NCI-H1105 (cell line): ENCODE measurements at regions not wholly inside any gene's neighbourhood (a gene's known extent, or its start where the extent isn't known, plus 50 kb on each side); places are given as distances from the start of the nearest gene placed in this dataset.
"Not testable (repeated sequence)": the region's sequence is repeated elsewhere in the genome, so short reads cannot be mapped to it uniquely, and the experiment has no call there.

Experiments used
- DNase-seq: peaks from one replicate; lab custom pipeline; 2025; lab: John Stamatoyannopoulos, UW

DNA sequence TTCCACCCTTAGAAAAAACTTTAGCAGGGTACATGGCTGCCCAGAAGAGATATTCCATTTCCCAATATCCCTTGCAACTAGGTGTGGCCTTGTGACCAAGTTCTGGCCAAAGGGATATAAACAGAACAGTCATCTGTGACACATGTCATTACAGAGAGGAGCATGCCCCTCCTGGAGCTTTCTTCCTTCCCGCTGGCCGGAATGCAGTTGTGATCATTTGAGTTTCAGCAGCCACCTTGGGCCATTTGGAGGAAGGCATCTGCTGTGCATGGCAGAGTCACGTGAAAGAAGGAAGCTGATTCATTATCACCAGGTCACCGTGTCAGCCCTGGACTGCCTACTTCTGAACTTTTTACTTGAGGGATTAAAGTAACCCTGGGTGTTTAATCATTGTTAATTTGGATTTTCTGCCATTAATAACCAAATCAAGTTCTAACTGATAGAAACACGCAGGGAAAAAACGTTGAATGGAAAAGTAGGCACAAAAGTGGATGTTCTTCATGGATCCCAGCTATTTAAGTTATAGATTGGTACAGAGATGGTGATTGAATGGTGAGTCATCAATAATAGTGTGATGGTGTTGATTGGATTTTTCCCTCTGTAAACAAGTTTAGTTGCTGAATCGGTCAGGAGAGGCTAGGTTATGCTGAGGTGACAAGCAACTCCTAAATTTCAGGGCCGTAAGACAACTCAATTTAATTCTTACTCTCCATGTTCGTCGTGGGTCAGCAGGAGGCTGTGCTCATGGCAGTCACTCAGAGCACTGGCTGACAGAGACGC lies 80.7 kb upstream of the CCDC167 start:
- no peak for DNase-seq

DNA sequence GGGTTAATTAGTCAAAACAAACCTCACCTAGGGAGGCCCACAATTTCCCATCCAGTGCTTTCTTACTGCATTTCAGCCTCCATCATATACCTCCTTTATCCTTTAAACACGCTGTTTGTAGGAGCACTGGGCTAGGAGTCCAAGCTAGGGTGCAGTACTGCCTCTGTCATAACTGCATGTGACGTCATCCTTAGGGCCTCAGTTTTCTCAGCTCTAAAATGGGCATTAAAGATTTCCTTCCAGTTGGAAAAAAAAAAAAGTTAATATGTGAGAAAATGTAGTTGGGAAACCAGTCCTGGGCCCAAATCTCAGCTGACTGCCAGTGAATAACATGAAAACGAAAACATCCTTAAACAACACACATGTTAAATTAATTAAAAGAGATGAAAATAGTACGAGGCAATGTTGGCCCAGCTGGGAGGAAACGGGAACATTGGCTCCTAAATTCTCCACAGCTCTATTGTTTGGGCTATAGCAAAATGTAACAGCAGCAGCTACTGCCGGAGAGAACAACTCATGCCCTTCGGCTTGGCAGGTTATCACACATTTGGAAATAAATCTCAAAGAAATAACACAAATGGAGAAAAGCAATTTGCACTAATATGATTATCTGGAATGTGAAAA lies 79.9 kb upstream of the CCDC167 start:
- no peak for DNase-seq

DNA sequence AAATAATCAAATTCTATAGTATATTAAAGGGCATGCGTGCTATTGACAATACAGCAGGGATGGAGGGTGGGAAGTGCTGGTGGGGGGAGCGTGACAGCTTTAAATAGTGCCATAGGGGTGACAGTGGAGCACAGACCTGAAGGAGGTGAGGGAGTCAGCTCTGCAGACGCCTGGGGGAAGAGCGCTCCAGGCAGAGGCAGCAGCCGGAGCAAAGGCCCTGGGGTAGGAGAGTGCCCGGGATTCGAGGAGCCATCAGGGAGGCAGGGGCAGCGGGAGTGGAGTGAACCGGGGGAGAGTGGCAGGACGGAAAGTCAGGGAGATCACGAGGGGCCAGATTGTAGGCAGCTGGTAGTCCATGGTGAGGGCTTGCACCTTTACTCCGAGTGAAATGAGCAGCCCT lies 78.4 kb upstream of the CCDC167 start:
- no peak for DNase-seq

DNA sequence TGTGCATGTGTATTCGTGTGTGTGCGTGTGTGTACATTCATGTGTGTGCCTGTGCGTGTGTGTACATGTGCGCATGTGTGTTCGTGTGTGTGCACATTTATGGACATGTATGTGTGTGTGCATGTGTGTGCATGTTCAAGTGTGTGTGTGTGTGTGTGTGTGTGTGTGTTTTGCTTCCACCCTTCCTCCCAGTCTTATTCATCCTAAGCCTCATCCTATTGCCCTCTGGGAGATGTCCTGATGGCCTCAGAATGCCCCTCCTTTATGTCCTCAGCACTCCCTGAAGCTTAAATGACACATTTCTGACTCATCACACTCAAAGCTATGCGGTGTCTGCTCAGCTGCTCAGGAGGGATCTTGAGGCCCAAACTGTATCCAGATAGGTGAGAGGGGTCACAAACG lies 76.6 kb upstream of the CCDC167 start:
- no peak for DNase-seq

DNA sequence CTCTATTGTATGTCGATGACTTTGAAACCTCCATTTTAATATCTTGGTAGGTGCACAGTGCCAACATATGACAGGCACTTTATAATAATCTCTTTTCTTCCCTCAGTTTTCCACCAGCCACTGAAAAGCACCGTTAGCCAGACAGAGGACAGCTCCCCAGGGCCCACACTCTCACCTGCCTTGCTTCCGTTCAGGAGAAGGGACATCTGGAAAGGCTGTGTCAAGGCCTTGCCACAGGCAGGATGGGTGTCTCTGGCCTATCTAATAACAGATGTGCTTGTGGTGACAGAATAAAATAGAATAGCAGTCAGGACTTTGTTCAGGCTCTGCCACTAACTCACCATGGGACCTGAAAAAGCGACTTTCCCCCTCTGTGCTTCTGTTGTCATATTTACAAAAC lies 75.5 kb upstream of the CCDC167 start:
- DNase-seq, result no peak

DNA sequence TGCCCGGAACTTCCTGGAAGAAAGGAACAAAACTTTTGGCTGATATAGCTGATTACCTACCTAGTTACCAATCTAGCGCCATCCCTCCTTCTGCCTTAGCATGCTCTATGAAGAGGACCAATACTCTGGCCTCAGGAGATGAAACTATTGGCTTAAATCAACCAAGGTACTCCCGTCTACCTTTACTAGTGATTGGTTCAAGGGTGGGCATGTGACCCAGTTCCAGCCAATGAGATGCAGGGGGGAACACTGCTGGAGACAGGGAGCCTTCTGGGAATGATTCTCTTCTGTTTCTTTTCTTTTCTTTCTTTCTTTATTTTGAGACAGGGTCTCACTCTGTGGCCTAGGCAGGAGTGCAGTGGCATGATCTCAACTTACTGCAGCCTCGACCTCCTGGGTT lies 72.6 kb upstream of the CCDC167 start:
- no peak for DNase-seq

DNA sequence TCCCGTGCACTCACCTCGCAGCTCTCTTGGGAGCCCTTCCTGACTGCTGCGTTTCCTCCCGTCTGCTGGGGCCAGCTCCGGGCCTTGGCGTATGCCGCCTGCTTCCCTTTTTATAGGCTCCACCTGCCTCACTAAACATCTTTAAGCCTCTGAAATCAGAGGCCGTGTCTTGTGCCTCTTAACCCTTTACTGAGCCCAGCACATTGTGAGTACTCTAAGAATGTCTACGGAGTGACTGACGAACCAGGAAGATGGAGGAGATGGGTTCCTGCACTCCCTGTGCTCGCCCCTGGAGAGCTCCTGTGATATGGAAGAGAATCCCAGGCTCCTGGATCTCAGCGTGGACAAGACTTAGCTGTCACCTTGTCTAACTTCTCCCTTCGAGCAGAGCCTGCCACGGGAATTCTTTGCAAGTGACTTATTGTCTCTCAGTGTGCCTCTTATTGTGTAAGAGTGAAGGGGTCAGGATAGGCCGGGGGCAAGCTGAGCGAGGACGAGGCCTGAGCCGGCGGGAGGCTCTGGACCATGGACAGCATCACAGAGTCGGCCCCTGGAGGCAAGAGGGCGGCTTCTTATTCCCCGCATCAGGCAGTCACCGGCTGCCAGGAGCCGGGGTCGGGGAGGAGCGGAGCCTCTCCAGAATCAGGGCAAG lies 70.9 kb upstream of the CCDC167 start:
- no peak for DNase-seq

DNA sequence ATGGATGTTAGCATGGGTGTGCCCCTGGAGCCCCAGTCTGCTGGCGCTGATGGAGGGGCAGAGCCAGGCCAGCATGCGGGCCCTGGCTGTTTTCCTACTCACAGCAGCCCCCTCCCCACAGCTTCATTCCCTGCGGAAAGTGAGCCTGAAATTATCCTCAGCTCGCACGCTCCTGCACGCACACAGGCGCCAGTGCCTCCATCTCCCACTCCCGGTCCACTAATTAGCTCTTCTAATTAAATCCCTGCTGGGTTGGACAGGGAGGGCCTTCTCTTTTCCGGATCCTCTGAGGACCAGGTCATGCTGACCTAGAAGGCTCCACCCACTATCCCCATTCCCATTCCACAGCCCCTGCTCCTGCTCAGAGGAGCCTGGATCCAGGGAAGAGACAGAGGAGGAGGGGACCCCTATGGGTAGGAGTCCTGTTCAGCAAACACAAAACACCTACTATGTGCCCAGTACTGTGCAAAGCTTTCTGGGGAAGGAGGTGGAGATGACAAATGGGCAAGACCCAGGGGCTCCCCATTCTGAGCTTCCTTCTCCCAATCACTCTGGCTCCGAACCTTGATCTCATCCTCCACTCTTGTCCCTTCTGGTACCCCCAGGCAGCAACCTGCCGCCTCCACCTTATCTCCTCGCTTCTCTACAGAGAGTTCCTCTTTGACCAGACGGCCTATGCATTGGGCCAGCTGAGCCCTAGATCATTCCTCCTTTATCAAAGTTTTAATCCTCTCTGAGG lies 70.2 kb upstream of the CCDC167 start:
- no peak for DNase-seq

DNA sequence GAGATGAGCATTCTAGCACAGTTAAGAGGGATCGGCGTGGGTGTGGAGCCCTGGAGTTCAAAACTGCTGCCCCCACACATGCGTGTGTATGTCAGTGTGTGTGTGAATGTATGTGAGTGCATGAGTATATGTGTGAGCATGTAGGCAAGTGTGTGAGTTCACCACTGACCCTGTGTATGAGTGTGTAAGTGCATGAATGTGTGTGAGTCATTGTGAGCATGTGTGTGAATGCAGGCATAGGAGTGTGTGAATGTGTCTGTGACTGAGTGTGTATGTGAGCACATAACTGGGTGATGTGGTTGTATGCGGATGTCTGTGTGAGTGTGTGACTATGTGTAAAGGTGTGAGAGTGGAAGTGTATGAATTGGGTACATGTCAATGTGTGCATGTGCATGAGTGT lies 69.6 kb upstream of the CCDC167 start:
- no peak for DNase-seq

DNA sequence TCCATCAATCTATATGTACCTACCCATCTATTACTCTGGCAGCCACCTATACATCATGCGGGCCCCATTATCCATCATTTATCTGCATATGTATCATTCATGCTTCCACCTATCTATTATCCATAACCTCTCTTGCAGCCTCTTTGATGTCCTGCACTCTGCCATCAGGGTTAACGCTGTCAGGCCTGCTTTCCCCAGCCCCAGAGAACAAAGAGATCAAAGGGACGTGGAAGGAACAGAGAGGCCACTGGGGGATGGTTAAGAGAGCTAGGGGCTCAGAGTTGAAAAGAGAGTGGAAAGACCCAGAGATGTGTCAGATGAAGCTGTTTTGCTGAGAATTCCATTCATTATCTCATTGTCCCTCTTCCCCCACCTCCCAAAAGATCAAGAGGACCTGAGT lies 67.3 kb upstream of the CCDC167 start:
- no peak for DNase-seq

DNA sequence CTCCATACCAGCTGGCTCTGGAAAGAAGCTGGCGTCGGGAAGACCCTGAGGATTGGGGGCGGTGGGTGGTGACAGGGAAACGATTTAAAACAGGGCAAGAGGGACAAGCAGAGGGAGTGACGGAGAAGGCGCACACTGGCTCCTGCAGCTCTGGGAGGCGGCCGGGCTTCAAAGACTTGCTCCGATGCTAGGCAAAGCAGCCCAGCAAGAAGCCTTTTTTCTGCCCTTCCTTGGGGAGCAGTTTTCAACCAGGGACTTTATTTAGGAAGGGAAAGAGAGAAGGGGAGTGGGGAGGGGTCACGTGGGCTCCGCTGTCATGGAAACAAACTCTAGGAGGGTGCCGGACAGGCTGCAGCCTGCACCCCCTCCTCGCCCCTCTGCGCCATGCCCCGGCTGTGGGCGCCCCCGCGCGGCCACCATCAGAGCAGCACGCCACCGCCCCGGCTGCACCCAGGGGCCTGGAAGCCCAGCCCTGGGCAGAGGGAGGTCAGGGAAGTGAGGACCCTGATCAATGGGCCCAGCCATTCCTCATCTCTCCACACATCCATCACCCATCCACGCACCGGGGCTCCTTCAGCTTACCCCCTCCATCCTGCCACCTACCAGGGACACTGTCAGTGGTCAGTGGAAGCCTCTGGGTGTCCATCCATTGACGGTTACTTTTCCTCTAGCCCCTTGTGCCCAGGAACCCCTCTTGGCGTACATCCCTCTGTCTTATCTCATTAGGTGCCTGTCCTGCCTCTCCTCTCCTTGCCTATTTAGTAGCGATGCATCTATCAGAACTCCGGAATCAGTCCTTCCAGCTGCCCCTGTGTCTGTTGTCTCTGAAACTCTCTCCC lies 66.6 kb upstream of the CCDC167 start:
- peak; percentile 80 for DNase-seq

DNA sequence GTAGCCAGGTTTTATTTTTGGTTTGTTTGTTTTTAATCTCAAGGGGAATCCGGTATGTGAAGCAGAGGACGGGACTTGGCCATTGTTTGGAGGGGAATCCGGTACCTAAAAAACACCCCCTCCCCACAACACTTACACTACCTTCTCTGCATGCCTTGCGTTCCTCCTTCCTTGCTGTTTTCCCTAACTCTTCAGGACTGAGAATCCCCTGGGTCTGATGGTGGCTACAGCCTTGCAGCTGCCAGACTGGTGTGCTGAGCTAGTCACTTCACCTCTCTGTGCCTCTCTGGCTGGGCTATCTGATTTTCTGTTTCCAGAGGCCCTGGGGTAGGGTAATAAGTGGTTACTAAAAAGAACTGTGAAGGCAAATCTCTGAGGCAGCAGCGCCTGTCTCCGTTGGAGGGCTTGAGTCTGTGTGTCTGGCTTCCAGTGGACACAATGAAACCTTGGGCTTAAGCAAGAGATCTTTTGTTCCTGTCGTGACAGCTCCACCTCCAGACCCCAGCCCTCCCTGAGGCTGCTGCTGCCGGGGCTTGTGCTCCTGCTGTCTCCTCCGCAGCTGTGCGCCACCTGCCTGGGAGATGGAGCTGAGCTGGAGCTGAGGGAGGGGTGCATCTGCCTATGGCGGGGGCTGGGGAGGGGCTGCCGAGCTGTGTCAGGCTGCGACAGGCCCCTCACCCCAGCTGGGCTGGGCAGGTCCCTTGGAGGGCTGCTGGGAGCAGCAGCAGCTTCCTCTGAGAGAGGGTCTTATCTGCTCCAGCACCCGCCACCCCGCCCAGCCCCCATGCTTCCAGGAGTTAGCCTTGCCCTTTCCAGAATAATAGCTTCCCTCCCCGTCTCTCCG lies 65.8 kb upstream of the CCDC167 start:
- DNase-seq, result peak; percentile 84

DNA sequence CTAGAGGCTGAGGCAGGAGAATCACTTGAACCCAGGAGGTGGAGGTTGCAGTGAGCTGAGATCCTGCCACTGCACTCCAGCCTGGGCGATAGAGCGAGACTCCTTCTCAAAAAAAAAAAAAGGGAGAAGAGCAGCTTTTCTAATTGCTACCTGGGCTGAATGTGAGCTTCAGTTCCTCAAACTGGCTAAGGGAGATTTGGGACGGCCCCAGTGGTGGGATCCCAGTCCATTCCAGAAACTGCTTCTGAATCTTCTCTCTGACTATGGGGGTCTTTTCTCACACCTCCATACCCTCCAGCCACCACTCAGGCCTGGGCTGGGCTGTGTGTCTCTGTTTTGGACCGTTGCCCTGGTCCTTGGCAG lies 63.2 kb upstream of the CCDC167 start:
- not testable (repeated sequence) for DNase-seq

DNA sequence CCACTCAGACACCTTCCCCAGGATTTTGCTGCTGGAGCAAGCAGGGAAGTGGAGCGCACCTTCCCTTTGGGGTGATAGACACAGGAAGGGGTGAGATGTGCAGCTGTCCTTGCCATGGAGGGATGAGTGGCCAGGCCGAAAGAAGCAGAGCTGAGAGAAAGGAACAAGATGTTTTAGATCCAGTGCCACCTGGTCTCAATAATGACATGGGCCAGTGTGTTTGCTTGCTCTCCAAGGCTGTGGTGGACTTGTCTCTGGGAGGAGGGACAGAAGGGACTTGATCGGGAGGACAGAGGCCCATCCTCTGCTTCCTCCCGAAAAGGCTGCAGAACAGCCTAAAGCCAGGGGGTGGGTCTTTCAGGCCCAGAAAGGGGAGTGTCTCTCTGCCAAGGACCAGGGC lies 61.7 kb upstream of the CCDC167 start:
- no peak for DNase-seq

DNA sequence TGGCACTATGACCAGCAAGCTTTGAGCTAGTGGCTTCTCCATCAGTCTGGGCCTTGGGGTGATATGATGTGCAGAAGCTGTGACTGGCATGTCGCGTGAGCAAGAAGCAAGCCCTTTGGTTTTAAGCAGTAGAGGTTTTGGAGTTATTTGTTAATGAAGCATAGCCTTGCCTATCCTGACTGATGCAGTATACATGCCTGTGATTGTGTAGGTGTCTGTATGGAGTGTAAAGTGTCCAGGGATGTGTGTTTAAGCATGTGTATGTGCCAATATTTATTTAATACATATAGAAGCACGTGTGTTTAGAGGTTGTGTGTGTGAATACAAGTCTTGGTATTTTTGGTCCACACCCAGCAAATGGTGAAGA lies 61.0 kb upstream of the CCDC167 start:
- DNase-seq, result no peak

DNA sequence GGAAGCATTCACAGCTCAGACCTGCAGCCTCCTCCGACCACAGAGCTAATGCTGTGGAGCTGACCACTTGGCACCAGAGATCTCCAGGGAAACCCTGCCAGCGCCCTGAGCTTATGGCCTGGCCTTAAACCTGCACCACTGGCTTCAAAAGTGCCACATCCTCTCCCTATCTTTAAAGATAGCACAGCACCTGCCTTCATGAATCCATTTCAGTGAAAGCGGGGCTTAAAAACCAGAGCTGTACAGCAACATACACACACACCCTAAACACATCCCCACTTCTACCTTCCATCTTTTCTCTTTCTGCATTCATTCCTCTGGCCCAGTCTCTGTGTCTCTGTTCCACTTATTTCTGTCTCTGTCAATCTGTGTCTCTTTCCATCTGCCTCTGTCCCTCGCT lies 59.8 kb upstream of the CCDC167 start:
- DNase-seq, result no peak

DNA sequence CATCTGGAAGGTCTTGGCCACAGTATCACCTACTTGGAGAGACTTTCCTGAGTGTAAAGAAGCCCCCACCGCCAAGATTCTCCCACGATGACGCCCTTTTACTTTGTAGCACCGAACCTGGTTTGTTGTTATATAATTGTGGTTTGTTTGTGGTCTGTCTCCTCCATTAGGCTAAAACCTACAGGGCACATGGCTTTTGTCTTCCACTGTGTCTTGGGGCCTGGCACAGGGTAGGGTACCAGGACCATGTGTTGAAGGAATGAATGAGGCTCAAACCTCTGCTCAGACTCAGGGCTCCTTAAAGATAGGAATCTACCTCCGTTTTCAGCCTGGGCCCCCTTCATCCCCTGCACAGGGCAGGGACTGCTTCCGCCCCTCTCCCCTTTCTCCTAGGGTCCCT lies 59.4 kb upstream of the CCDC167 start:
- DNase-seq, result no peak

DNA sequence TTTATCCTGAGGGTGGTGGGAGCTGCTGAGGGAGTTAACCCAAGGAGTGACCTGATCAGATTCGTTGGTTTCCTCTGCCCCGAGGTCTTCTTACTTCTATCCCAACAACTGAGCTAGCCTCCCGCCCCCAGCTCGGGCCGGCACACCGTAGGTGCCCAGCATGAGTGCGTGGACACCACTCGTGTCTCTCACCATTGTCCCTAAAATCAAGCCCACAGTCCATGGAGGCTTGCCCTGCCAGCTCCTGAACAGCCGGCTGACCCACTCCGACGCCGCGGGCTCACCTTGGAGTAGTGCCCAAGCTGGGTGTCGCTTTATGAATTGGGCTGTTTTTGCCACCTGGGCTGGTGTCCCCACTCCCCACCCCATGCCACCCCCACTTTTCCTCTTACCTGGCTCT lies 59.0 kb upstream of the CCDC167 start:
- DNase-seq, result no peak

DNA sequence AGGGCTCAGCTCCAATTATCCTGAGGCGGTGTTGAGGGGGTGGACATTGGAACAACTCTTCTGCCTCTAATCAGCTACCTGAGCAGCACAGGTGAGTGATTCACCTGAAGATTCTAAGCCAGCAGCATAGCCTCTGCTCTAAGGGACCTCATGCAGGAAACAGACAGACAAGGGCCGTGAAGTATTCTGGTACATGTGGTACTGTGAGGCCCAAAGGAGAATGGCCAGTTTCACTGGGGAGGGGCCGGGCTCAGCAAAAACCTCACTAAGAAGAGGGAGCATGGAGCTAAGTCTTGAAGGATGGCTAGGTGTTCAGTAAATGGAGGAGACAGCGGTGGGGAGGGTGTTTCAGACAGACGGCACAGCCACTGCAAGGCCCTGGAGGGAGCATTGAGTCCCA lies 58.5 kb upstream of the CCDC167 start:
- no peak for DNase-seq

DNA sequence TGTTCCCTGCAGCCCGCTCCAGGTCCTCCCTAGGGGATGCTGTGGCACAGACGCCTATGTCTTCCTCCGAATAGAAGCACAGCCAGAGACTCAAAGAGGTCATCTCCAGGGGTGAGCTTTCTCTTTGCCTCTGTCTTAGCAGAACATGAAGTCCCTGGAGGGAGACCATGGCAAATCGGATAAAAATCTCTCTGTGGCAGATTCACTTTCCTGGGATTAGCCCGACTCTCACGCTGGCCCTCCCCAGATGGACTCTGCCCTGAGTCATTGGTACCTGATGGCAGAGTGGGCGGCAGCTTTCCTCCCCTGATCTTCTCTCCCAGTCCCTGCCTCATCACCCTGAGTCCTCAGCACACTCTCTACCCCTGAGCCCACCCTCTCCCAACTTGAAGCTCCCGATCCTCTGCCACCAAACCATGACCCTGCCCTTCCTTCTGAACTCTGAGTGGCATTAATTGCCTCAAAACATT lies 58.0 kb upstream of the CCDC167 start:
- no peak for DNase-seq
